ENCODE measurements at regions not wholly inside any gene's neighbourhood (a gene's known extent, or its start where the extent isn't known, plus 50 kb on each side); places are given as distances from the start of the nearest gene placed in this dataset.

GRCh38 chr2:226618875-226619605 lies 180.6 kb downstream of the IRS1 start:
- TF ChIP-seq POLR2A (IDR thresholded peaks at IDR 0.05; ENCODE audit: low read depth) (no peak), CTCF (IDR thresholded peaks at IDR 0.05) (no peak)
- H3K36me3 ChIP-seq, result no peaks in the 10 kb centered on the region
- H3K27me3 ChIP-seq, result no peaks in the 10 kb centered on the region
- intact Hi-C loops (cut with DNase I), result no loop called here
- DNase-seq (ENCODE audit: extremely low spot score), result no peak
- H3K4me3 ChIP-seq, result no peak overlapping the region
- no peak overlapping the region for H3K27ac ChIP-seq (replicated peaks in 1 of 4)
- WGBS, result 57% methylated on average over 2 of the region's 2 CpGs
- peaks cover 0 to 24% (median 13%) of the 10 kb centered on the region in 4 donors for H3K4me1 ChIP-seq
- no peaks in the 10 kb centered on the region for H3K9me3 ChIP-seq

- no peak for DNase-seq (ENCODE audit: extremely low spot score)
- no peak overlapping the region for H3K27ac ChIP-seq (replicated peaks in 1 of 4)
- 72% methylated on average over 6 of the region's 6 CpGs for WGBS
These were observed 181.1 kb downstream of the IRS1 start for GRCh38 chr2:226618544-226618874.

GRCh38 chr2:226615891-226616290 lies 183.7 kb downstream of the IRS1 start:
- Histone ChIP-seq H3K4me3 (no peak overlapping the region), H3K36me3 (no peaks in the 10 kb centered on the region), H3K4me1 (peaks cover 0 to 13% (median 0%) of the 10 kb centered on the region in 4 donors), H3K27ac (replicated peaks in 1 of 4) (no peak overlapping the region), H3K27me3 (no peaks in the 10 kb centered on the region), H3K9me3 (no peaks in the 10 kb centered on the region)
- intact Hi-C loops (cut with DNase I), result no loop called here
- TF ChIP-seq POLR2AphosphoS5 (IDR thresholded peaks at IDR 0.05) (no peak), POLR2A (IDR thresholded peaks at IDR 0.05; ENCODE audit: low read depth) (no peak), CTCF (IDR thresholded peaks at IDR 0.05) (no peak), EP300 (IDR thresholded peaks at IDR 0.05) (no peak)
- no peak for DNase-seq (ENCODE audit: extremely low spot score)
- 79% methylated on average over 2 of the region's 2 CpGs for WGBS

More at GRCh38 chr2:226618544-226618874, 181.1 kb downstream of the IRS1 start:
- intact Hi-C loops (cut with DNase I), result no loop called here
- peaks cover 0 to 18% (median 9%) of the 10 kb centered on the region in 4 donors for H3K4me1 ChIP-seq
- no peaks in the 10 kb centered on the region for H3K27me3 ChIP-seq
- H3K9me3 ChIP-seq, result no peaks in the 10 kb centered on the region
- no peaks in the 10 kb centered on the region for H3K36me3 ChIP-seq
- no peak overlapping the region for H3K4me3 ChIP-seq
- TF ChIP-seq POLR2A (IDR thresholded peaks at IDR 0.05; ENCODE audit: low read depth) (no peak), EP300 (IDR thresholded peaks at IDR 0.05) (no peak), POLR2AphosphoS5 (IDR thresholded peaks at IDR 0.05) (no peak), CTCF (IDR thresholded peaks at IDR 0.05) (no peak)

GRCh38 chr2:226611944-226612318 lies 187.7 kb downstream of the IRS1 start:
- intact Hi-C loops (cut with DNase I), result no loop called here
- H3K27ac ChIP-seq (replicated peaks in 1 of 4), result no peak overlapping the region
- no peaks in the 10 kb centered on the region for H3K4me1 ChIP-seq
- no peaks in the 10 kb centered on the region for H3K9me3 ChIP-seq
- H3K27me3 ChIP-seq, result no peaks in the 10 kb centered on the region
- DNase-seq (ENCODE audit: extremely low spot score), result no peak
- no peaks in the 10 kb centered on the region for H3K36me3 ChIP-seq
- whole genome bisulfite sequencing, result 68% methylated on average over 3 of the region's 3 CpGs
- no peak for TF ChIP-seq POLR2A (IDR thresholded peaks at IDR 0.05; ENCODE audit: low read depth)
- no peak for TF ChIP-seq EP300 (IDR thresholded peaks at IDR 0.05)
- TF ChIP-seq POLR2AphosphoS5 (IDR thresholded peaks at IDR 0.05), result no peak
- no peak for TF ChIP-seq CTCF (IDR thresholded peaks at IDR 0.05)
- no peak overlapping the region for H3K4me3 ChIP-seq

Data from esophagus muscularis mucosa (tissue), 4 donors.